ENCODE measurements at regions not wholly inside any gene's neighbourhood (a gene's known extent, or its start where the extent isn't known, plus 50 kb on each side); places are given as distances from the start of the nearest gene placed in this dataset.

GRCh38 chr1:143619851-143620250 lies 351.9 kb downstream of the FAM72C start:
- intact Hi-C loops (cut with DNase I; ENCODE audit: low total_unique reads): no loop called here
- Histone ChIP-seq H3K27ac (no peak overlapping the region), H3K4me1 (no peaks in the 10 kb centered on the region), H3K9me3 (no peaks in the 10 kb centered on the region), H3K36me3 (no peaks in the 10 kb centered on the region), H3K4me3 (no peak overlapping the region), H3K27me3 (replicated peaks in 1 of 7) (peaks cover 0 to 5% (median 0%) of the 10 kb centered on the region in 7 donors)
- no peak for DNase-seq
- TF ChIP-seq POLR2AphosphoS5 (IDR thresholded peaks at IDR 0.05): no peak
- TF ChIP-seq CTCF (IDR thresholded peaks at IDR 0.05 in 8 of 11, conservative IDR thresholded peaks at IDR 0.05 in 3 of 11): no peak
- TF ChIP-seq POLR2A (IDR thresholded peaks at IDR 0.05): no peak
- 83 to 87% (median 85%) methylated on average over 4 to 12 of the region's 12 CpGs for WGBS, 5 donors

GRCh38 chr1:143611159-143611558 lies 360.6 kb downstream of the FAM72C start:
- H3K27me3 ChIP-seq (replicated peaks in 1 of 7): peaks cover 0 to 5% (median 0%) of the 10 kb centered on the region in 7 donors
- H3K27ac ChIP-seq: no peak overlapping the region
- 17 to 48% (median 30%) methylated on average over 2 of the region's 2 CpGs for WGBS, 5 donors
- H3K9me3 ChIP-seq: no peaks in the 10 kb centered on the region
- TF ChIP-seq POLR2AphosphoS5 (IDR thresholded peaks at IDR 0.05): no peak
- TF ChIP-seq CTCF (IDR thresholded peaks at IDR 0.05 in 8 of 11, conservative IDR thresholded peaks at IDR 0.05 in 3 of 11): peak in 1 of 11 experiments; percentile 16
- no peak for DNase-seq
- no peak overlapping the region for H3K4me3 ChIP-seq
- intact Hi-C loops (cut with DNase I; ENCODE audit: low total_unique reads): no loop called here
- no peaks in the 10 kb centered on the region for H3K36me3 ChIP-seq
- no peaks in the 10 kb centered on the region for H3K4me1 ChIP-seq

DNA sequence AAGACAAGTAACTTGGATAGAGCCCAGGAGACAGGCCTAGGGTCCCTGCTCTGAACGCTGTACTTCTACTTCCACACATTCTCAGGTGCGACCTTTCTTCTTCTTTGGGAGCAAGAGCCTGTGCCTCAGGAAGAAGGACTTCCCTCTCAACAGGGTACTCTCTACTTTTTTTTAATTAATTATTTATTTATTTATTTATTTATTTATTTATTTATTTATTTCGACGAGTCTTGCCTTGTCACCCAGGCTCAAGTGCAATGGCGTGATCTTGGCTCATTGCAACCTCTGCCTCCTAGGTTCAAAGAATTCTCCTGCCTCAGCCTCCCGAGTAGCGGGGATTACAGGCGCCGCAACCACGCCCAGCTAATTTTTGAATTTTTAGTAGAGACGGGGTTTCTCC lies 361.6 kb downstream of the FAM72C start:
- WGBS, 5 donors: 77 to 96% (median 94%) methylated on average over 11 of the region's 11 CpGs

GRCh38 chr1:143604887-143605286 lies 366.9 kb downstream of the FAM72C start:
- Histone ChIP-seq H3K9me3 (no peaks in the 10 kb centered on the region), H3K4me3 (no peak overlapping the region), H3K4me1 (no peaks in the 10 kb centered on the region), H3K27ac (no peak overlapping the region), H3K36me3 (no peaks in the 10 kb centered on the region), H3K27me3 (replicated peaks in 1 of 7) (peaks cover 0 to 5% (median 0%) of the 10 kb centered on the region in 7 donors)
- no peak for DNase-seq
- no peak for TF ChIP-seq POLR2A (IDR thresholded peaks at IDR 0.05)
- no peak for TF ChIP-seq CTCF (IDR thresholded peaks at IDR 0.05 in 8 of 11, conservative IDR thresholded peaks at IDR 0.05 in 3 of 11)
- no peak for TF ChIP-seq POLR2AphosphoS5 (IDR thresholded peaks at IDR 0.05)
- intact Hi-C loops (cut with DNase I; ENCODE audit: low total_unique reads): no loop called here

More for the DNA sequence above, 361.6 kb downstream of the FAM72C start:
- no peak for DNase-seq
- TF ChIP-seq POLR2A (IDR thresholded peaks at IDR 0.05) (no peak), POLR2AphosphoS5 (IDR thresholded peaks at IDR 0.05) (no peak), CTCF (IDR thresholded peaks at IDR 0.05 in 8 of 11, conservative IDR thresholded peaks at IDR 0.05 in 3 of 11) (no peak)
- no peak overlapping the region for H3K27ac ChIP-seq
- no peak overlapping the region for H3K4me3 ChIP-seq
- peaks cover 0 to 5% (median 0%) of the 10 kb centered on the region in 7 donors for H3K27me3 ChIP-seq (replicated peaks in 1 of 7)
- H3K4me1 ChIP-seq: no peaks in the 10 kb centered on the region
- intact Hi-C loops (cut with DNase I; ENCODE audit: low total_unique reads): no loop called here
- no peaks in the 10 kb centered on the region for H3K36me3 ChIP-seq
- H3K9me3 ChIP-seq: no peaks in the 10 kb centered on the region
